HG02970 (cell line): ENCODE measurements at regions not wholly inside any gene's neighbourhood (a gene's known extent, or its start where the extent isn't known, plus 50 kb on each side); places are given as distances from the start of the nearest gene placed in this dataset.

Experiments
- ATAC-seq: cut with Tn5 transposase; IDR thresholded peaks from one replicate; pipeline ENCODE4 v1.9.1; 2021; ENCODE audit warnings: mild to moderate bottlenecking, moderate library complexity, moderate number of reproducible peaks; ENCODE audit not compliant: unreplicated experiment, low FRiP score

DNA sequence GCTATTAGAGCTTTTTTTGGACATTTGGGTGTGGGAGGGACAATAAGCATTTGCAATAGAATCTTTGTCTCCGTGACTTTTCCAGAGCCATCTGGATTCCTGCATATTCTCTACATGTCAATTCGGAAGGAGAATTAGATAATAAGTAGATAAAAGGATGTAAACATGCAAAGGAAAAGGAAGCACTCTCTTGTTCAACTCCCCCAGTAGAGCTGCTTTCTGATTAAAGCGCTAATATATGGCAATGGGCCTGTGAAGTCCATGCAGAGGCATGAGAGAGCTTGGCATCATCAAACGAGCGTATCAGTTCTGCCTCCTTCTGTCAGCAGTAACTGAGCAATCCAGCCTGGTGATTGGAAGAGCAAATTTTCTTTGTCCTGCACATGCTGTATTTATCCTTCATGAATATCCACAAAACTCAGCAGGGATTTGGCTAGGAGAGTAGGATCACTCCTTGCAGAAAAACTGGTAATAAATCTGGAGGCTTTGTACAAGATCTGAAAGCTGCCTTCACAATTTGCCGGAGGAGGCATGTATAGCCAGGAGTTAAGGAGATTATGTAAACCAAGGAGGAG is 1752.9 kb downstream of the MAT2B start:
- no peak for ATAC-seq

DNA sequence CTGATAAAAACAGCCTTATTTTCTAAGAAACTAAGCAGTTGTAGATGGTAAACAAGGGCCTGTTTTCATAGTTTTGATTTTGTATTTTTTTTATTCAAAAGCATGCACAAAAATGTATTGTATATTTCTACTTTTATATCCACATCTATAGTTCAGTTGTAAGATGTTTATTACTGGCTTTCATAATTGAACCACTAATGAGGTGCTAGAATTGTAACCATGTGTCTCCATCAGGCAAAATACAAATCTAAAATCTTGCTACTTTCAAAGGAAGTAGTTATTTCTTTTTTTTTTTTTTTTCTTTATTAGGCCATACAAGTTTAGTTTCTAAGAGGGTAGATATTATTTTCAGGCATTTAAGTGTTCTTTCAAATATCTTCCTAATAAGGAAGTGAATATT is 1755.0 kb downstream of the MAT2B start:
- no peak for ATAC-seq

DNA sequence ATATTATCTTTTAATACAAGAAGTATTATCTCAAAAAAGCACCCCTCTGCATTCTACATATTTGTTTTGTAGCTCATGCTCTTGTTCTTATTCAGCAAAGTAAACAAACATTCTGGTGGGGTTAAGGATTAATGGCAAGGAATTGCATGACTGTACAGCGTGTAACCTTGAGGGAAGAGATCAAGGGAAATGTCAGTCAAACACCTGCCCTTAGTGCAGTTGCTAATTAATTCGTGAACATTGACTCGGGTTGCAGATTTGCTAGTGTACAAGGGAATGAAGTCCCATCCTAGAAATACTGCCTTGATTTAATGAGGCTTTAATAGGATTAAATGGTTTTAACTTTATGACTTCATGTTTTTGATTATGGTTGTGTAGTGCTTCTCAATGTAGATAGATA is 1758.1 kb downstream of the MAT2B start:
- no peak for ATAC-seq

DNA sequence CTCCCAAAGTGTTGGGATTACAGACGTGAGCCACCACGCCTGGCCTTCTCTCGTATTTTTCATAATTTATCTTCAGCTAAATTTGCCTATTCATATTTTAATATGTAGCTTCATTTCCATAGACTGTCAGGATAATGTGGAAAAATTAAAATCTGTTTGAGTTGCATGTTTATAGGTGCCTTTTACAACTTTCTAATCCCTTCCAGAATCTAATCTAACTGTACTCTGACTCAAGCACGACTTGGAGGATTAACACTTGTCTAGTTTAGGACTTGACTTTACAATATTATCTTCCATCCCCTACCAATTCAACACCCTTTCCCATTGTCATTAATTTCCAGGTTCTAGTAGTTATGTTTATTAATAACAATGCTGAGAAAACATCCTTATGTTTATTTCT is 1761.5 kb downstream of the MAT2B start:
- no peak for ATAC-seq

DNA sequence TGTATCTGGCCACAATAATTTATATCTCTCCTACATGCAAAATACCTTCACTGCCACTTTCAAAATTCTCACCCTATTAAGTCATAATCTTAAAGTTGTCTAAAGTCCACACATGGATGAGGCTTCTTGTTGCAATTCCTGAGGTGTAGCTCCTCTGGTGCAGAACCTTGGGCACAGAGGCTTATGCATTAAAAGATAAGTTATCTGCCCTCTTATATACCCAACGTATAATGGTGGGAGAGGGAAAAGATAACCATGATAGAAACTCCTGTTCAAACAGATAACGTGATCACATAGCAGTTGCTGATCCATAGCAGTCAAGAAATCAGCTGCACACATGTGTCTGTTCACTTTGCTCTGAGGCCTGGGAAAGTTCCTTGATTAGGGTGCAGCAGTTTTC is 1767.0 kb downstream of the MAT2B start:
- no peak for ATAC-seq

DNA sequence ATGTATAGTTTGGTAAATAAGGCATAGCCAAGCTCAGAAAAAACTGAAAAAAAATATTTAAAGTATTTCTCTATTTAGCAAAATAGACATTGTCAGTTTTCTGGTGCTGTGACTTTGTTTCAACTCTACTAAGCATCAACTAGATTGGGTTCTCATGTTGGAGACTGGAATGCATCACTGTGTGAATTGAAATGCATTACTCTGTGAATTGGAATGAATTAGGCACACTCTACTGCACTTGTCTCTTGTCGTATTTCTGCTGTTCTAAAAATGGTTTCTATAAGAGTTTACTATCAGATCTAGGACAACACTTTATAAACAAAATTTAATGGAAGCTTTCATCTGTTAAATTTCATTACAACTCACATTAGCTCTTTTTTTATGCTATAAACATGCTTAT is 1772.2 kb downstream of the MAT2B start:
- no peak for ATAC-seq

DNA sequence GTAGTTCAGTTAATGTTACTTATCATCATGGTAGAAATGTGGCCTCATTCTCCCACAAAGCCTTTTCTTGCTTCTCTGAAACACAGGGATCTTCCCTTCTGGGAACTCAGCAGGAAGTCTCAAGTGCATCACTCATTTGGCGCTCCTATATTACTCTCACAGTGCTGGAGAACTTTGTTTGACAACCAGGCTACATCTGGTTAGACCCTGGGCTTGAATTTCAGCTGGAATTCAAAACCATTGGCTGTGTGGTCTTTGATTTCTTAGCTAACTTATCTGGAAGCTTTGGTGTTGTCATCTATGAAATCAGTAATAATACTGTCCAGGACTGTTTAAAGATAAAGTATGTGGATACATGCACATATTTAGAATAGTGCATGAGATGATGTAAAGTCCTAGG is 1777.1 kb downstream of the MAT2B start:
- no peak for ATAC-seq

DNA sequence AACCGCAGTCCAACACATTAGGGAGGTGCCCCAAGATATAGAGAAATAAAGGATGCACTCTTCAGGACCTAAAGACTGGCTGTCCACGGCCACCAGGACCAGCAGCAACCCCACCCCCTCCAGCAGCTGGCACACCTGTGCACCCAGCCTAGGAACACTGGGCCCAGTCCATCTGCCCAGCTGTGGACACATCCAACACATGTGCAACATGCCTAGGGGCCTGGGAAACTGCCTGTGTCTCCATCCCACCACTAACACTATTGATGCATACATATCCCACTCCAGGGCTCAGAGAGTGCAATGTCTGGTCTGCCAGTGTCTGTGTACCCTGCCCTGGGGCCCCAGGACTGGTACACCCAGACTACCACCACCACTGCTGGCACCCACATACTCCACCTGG is 1781.3 kb downstream of the MAT2B start:
- no peak for ATAC-seq

DNA sequence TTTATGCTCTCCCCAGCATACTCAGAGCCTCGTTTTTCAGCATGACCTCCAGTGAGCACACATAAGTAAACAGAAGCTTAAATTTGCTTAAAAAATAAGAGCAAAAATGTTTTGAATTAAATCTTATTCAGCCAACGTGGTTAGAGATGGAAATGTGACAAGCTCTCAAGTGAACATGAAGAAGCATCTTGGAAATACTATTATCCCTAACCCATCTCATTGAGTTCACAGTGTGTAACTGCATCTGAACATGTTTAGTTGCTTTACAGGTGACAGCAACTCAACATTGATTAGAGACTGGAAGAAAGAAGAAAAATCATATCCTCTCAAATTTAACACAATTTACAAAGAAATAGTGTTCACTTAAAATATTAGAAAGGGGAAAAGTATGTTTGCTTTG is 1785.1 kb downstream of the MAT2B start:
- ATAC-seq: no peak

DNA sequence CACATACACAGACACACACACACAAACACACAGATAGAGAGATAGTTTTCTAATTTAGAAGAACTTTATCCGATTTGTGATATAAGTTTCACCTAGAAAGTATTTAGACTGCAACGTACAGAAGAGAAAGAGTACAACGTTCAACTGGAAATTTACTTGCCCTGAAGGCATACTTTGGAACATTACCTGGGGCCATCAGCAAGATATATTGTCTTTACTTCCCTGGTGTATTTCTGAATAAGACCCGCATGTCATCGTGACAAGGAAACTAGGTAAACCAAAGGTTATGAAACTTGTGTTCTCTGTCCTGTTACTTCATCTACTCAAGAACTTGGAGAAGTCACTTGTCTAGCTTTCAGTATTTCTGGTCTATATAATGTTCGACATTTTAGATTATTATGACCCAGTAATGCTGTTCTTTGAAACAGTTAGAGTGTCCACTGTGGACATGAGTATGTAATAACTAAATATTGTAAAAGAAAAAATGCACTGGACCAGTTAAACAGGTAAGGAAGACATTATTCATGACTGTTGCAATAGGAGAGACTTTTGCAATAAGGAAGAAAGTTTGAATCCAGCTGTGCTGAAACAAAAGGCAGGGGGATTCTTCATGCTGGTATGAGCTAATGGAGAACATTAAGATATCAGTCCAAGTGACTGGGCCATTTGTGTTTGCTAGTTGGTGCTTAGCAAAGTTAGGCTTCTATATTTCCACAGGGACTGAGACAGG is 1791.1 kb downstream of the MAT2B start:
- ATAC-seq: no peak

DNA sequence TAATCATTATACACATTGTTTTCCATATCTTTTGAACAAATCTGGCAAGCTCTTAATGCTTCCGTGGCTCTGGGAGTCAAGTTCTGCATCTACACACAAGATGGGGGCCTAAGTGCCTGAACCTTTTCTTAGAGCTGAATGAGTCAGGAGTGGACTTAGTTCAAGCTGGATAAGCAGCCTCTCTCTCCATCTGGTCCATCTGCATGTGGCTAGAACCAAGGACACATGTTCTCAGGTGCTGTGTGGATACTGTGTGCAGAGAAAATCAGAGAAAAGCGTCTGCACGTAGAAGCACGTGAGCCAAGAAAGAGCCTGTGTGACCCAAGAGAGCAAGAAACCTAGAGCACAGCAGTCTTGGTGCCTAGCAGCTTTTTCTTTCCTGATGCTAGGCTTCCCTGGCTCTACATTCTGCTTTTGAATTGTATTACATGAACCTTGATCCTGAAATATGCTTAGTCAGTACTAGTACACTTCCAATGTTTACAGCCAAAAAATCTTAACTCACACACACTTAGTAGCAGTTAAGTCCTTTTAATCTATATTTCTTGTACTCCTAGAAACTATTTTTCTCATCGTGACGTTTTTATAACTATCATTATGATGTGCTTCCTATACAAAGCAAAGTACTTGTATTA is 1798.9 kb downstream of the MAT2B start:
- no peak for ATAC-seq

DNA sequence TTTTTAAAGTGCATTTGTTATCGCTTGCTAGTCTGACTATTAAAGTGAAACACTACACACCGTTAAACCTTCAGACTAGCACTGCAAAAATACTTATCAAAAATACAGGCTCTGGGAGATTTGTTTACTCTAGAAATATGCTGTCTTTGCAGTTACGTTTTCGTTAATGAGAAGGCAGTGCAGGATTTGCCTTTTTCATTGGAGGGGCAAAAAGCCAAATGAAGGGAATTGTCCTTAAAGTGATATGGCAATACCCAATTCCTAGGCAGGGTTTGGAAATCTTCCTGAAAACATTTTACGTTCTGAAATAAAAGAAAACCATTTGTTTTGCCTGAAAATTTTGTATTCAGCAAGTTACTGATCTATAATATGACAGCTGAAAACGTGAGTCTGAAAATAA is 1800.2 kb downstream of the MAT2B start:
- no peak for ATAC-seq

DNA sequence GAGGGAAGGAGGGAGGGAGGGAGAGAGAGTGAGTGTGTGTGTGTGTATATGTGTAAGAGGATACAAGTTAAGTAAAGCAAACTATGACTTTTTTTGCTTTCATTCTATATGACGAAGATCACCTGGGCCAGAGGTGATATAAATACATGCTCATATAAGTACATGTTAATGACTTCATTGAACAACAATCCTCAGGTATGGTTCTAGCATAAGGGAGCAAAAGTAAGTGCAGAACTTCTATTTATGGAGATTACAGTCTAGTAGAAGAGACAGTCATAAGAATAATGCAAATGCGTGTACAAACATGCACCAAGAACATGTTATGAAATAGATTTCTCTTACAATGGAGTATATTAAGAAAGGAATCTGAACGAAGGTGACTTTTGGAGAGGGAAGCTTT is 1804.0 kb downstream of the MAT2B start:
- ATAC-seq: no peak

DNA sequence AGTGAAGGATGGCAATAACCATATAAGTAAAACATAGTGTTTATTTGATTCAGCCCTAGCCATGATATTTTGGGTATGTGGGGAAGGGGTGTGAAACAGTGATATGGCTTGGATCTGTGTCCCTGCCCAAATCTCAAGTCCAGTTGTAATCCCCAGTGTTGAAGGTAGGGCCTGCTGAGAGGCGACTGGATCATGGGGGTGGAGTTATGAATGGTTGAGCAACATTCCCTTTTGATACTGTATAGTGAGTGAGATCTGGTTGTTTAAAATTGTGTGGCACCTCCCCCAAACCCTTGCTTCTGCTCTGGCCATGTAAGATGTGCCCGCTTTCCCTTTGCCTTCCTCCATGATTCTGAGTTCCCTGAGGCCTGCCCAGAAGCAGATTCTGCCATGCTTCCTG is 1804.6 kb downstream of the MAT2B start:
- no peak for ATAC-seq

DNA sequence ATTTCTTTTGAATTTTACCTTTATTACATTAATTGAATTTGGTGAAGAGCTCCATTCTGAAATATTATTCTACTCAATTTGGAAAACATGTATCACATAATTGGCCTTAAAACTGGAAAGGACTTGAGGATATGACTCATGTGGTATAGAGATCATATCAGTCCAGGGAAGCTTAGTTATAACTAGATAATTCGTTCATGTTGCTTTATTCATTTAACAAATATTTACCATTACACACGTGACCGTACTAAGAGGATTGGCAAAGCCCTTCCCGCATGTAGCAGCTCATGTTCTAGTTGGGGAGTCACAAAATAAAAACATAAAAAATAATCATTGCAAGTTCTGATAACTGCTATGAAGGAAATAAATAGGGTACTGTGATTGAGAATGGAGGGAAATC is 1816.5 kb downstream of the MAT2B start:
- no peak for ATAC-seq

DNA sequence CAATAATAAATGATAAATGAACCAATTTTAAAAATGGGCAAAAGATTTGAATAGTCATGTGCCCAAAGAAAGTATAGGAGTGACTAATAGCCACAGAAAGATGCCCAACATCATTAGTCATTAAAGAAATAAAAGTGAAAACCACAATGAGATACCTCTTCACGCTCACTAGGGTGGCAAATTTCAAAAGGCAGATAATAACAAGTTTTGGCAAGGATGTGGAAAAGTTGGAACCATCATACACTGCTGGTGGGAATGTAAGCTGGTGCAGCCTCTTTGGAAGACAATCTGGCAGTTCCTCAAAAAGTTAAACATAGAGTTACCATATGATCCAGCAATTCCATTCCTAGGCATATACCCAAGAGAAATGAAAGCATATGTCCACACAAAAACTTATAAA is 1819.8 kb downstream of the MAT2B start:
- ATAC-seq: no peak

DNA sequence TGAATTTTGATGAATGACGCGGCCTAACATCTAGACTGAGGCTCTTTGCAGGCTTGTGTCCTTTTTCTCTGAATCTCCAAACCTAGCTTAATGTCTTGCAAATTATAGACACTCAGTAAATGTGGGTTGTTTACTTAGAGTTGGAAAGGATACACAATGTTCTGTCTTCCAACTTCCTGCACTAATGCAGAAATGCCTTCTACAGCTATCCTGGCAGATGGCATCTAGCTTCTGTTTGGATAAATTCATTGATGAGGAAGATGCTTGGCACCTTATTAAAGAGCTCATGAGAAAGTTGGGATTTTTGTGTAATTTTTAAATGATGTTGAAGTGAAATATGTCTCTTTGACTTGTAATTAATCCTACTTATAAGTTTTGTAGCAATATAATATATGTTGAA is 1822.2 kb downstream of the MAT2B start:
- ATAC-seq: no peak

DNA sequence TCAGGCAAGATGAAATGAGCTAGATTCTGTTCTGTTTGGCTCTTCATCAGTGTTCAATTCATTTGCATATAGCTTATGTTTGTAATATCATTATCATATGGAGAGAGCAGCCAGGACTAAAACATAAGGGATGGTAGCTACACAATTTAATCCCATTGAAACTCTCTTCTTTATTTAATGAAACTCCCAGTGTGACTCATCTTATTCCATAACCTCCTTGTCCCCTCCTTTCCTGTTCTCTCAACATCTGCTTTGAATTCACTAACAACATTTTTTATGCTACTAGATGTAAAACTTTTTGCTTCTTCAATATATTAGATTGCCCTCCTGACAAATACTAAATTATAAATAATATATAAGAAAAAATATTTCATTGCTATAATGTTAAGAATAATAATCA is 1823.4 kb downstream of the MAT2B start:
- no peak for ATAC-seq

DNA sequence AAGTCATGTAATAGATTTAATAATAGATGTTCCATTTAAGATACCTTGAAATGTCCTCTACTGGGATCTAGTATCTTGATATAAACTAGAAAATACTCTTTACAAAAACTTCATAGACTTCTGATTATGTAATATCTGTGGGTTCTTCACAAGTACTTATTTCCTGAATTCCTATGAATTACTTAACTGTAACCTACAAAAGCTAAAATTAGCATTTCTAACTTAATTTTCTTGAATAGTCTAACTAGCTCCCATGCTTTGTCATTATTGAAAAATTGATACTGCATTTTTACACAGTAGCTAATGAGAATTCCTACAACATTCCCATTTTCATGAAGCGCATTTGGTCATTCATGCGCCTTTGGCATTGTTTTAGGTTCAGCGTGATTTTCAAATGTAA is 1828.2 kb downstream of the MAT2B start:
- ATAC-seq: no peak

DNA sequence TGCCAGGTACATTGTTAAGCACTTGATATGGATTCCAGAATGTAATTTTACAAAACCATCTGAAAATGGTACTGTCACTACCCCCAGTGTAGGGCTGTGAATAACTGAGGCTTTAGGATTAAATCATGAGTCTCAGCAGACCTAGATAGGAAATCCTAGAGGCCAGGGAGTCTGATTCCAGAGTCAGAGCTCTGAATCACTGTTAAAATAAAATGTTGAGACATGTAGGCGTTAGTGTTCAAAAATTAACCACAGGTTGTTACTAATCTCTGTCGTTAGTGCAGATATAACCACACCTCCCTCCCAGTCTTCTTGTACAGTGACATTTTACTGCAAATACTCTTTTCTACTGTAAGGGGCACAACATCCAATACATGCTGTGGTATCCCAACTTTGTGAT is 1828.8 kb downstream of the MAT2B start:
- no peak for ATAC-seq

DNA sequence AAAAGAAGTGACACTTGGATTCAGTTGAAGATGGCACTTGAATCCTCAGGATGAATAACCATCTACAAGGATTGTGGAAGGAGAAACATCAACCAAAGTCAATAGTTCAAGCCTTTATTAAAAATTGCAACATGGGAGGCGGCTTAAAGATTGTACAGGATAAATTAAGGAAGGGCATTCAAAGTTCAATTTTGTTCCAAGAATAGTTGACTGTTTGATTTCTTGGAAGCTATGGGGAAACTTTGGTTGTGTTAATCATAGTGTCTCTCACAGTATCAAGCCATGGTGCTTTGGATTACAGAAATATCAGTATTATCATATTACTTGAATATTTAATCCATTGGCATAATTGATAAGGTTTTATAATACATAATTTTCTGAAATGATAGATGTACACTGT is 1844.3 kb downstream of the MAT2B start:
- no peak for ATAC-seq

DNA sequence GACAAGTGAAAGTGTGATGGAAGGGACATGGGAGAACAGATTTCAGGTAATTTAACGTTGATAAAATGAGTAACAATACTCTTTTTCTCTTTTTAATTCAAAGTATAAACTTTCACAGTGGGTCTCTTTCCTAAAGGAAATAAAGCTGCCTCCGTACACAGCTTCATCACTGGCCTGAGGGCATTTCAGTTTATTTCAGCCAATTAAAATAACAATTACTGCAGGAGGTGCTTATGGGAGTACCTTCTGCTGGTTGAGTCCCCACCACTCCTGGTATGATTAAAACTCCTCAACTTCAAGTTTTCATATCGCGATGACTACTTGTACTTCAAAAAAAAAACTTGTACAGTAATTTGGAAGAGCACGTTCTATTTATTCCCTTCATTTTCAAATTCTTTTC is 1845.9 kb downstream of the MAT2B start:
- ATAC-seq: no peak
